ENCODE measurements at regions not wholly inside any gene's neighbourhood (a gene's known extent, or its start where the extent isn't known, plus 50 kb on each side); places are given as distances from the start of the nearest gene placed in this dataset.

- TF ChIP-seq, protein P1, sequence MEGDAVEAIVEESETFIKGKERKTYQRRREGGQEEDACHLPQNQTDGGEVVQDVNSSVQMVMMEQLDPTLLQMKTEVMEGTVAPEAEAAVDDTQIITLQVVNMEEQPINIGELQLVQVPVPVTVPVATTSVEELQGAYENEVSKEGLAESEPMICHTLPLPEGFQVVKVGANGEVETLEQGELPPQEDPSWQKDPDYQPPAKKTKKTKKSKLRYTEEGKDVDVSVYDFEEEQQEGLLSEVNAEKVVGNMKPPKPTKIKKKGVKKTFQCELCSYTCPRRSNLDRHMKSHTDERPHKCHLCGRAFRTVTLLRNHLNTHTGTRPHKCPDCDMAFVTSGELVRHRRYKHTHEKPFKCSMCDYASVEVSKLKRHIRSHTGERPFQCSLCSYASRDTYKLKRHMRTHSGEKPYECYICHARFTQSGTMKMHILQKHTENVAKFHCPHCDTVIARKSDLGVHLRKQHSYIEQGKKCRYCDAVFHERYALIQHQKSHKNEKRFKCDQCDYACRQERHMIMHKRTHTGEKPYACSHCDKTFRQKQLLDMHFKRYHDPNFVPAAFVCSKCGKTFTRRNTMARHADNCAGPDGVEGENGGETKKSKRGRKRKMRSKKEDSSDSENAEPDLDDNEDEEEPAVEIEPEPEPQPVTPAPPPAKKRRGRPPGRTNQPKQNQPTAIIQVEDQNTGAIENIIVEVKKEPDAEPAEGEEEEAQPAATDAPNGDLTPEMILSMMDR (IDR thresholded peaks at IDR 0.05) = no peak
- TF ChIP-seq POLR2A (IDR thresholded peaks at IDR 0.05) = no peak
Observed at GRCh38 chr4:83686166-83686565, 150.3 kb downstream of the GPAT3 start.
